B cell (primary cell): ENCODE measurements at regions not wholly inside any gene's neighbourhood (a gene's known extent, or its start where the extent isn't known, plus 50 kb on each side); places are given as distances from the start of the nearest gene placed in this dataset.

Experiments used
- ATAC-seq: fragments of 200-7000 bp; cut with Tn5 transposase; one replicate; pipeline ENCODE4 v1.10.0; 2021; ENCODE audit warnings: low read depth, mild to moderate bottlenecking, moderate number of reproducible peaks, moderate library complexity
- CTCF ChIA-PET: fragments of 350-600 bp; sonication (Branson Sonifier 250); formaldehyde crosslinking; loops from one replicate; lab custom pipeline; 2021; ENCODE audit warnings: antibody characterized with exemption, inconsistent platforms; lab: Charles Lee
- POLR2A ChIA-PET: fragments of 350-600 bp; sonication (Branson Sonifier 250); formaldehyde crosslinking; loops from one replicate; lab custom pipeline; 2021; ENCODE audit warnings: antibody characterized with exemption; lab: Charles Lee
- DNase-seq: peaks from one replicate; pipeline ENCODE4 v3.0.0; 2013
- H2AFZ ChIP-seq: 2 replicates; pipeline ENCODE4 v1.6.1; 2012; ENCODE audit warnings: mild to moderate bottlenecking, low read depth, low read length; ENCODE audit not compliant: insufficient read depth, poor library complexity, severe bottlenecking
- H3K27ac ChIP-seq, 2 donors: 1 replicate in 1 of 2; 2 replicates in 1 of 2; pipeline ENCODE4 v1.5.1; 2012 to 2013; ENCODE audit warnings: low read length in 2 of 2, mild to moderate bottlenecking in 2 of 2, moderate library complexity in 1 of 2
- H3K27me3 ChIP-seq, 4 experiments: fragments of 200-600 bp in 1 of 4; sonication (generic) in 1 of 4; replicated peaks in 1 of 4; 1 replicate in 2 of 4; 2 replicates in 2 of 4; pipeline versions ENCODE4 v1.6.1 to v1.7.0; 2013 to 2016; ENCODE audit warnings: low read length in 3 of 4, mild to moderate bottlenecking in 2 of 4, mixed read lengths in 1 of 4, moderate library complexity in 1 of 4; ENCODE audit not compliant: insufficient read depth in 4 of 4, control insufficient read depth in 3 of 4; ENCODE audit errors: control extremely low read depth in 1 of 4
- H3K36me3 ChIP-seq, 2 experiments: replicated peaks in 1 of 2; 1 replicate in 1 of 2; 2 replicates in 1 of 2; pipeline versions ENCODE4 v1.6.1 to v1.7.1; 2013; ENCODE audit warnings: low read length in 1 of 2; ENCODE audit not compliant: insufficient read depth in 2 of 2, control insufficient read depth in 1 of 2; ENCODE audit errors: control extremely low read depth in 1 of 2, extremely low read depth in 1 of 2
- H3K4me1 ChIP-seq, 2 donors: fragments of 200-600 bp in 1 of 2; sonication (generic) in 1 of 2; 1 replicate in 1 of 2; 2 replicates in 1 of 2; pipeline versions ENCODE4 v1.5.1 to v1.6.1; 2013 to 2017; ENCODE audit warnings: low read length in 2 of 2; ENCODE audit not compliant: control insufficient read depth in 2 of 2, insufficient read depth in 2 of 2
- H3K4me2 ChIP-seq: replicated peaks from 2 replicates; pipeline ENCODE3; 2012; ENCODE audit warnings: mild to moderate bottlenecking, low read depth, low read length; ENCODE audit not compliant: poor library complexity, severe bottlenecking
- H3K4me3 ChIP-seq, 5 experiments: fragments of 200-600 bp in 1 of 5; sonication (generic) in 1 of 5; 1 replicate in 3 of 5; 2 replicates in 2 of 5; pipeline versions ENCODE4 v1.5.1 to v1.7.0; 2011 to 2016; ENCODE audit warnings: low read length in 4 of 5, mild to moderate bottlenecking in 4 of 5, low read depth in 2 of 5, control low read depth in 1 of 5, moderate library complexity in 1 of 5; ENCODE audit not compliant: insufficient read depth in 1 of 5; ENCODE audit errors: control extremely low read depth in 1 of 5, extremely low read depth in 1 of 5
- H3K79me2 ChIP-seq: fragments of 200-600 bp; sonication (generic); one replicate; pipeline ENCODE4 v1.6.0; 2016; ENCODE audit warnings: low read length; ENCODE audit not compliant: control insufficient read depth, insufficient read depth
- H3K9ac ChIP-seq: fragments of 200-600 bp; sonication (generic); 2 replicates; pipeline ENCODE4 v1.6.1; 2017; ENCODE audit warnings: mild to moderate bottlenecking, low read length, moderate library complexity
- H3K9me3 ChIP-seq, 3 donors: one replicate each; pipeline versions ENCODE4 v1.6.1 to v1.7.1; 2013; ENCODE audit warnings: low read length in 2 of 3; ENCODE audit not compliant: control insufficient read depth in 2 of 3, insufficient read depth in 1 of 3; ENCODE audit errors: control extremely low read depth in 1 of 3
- H4K20me1 ChIP-seq: 2 replicates; pipeline ENCODE4 v1.6.0; 2012; ENCODE audit warnings: mild to moderate bottlenecking, low read length; ENCODE audit not compliant: insufficient read depth, control insufficient read depth, poor library complexity, severe bottlenecking
- H3K27ac Mint-ChIP-seq: one replicate; pipeline ENCODE4 v1.8.0; 2021; ENCODE audit warnings: mixed read lengths
- H3K27me3 Mint-ChIP-seq: one replicate; pipeline ENCODE4 v1.8.0; 2021; ENCODE audit warnings: mixed read lengths
- H3K4me1 Mint-ChIP-seq: one replicate; pipeline ENCODE4 v1.8.0; 2021; ENCODE audit warnings: mixed read lengths
- H3K4me3 Mint-ChIP-seq: one replicate; pipeline ENCODE4 v1.8.0; 2021; ENCODE audit warnings: mixed read lengths
- H3K9me3 Mint-ChIP-seq: one replicate; pipeline ENCODE4 v1.8.0; 2022; ENCODE audit warnings: mixed read lengths; ENCODE audit not compliant: insufficient read depth
- EZH2 ChIP-seq: IDR thresholded peaks from 2 replicates; pipeline ENCODE4 v1.6.1; 2012; ENCODE audit warnings: borderline replicate concordance, low read depth, mild to moderate bottlenecking, moderate library complexity, low read length; ENCODE audit not compliant: insufficient read depth, poor library complexity, severe bottlenecking
- WGBS: methylation state at CpG from one replicate; pipeline ENCODE4 v1.1.5; 2013; ENCODE audit warnings: missing lambda C conversion rate; ENCODE audit not compliant: insufficient coverage; 5-methylcytosine and 5-hydroxymethylcytosine counted together
- intact Hi-C: fragments of 100-400 bp; cut with micrococcal nuclease; formaldehyde crosslinking; loops from one replicate; pipeline ENCODE4 v1.10.0; 2022
- TF ChIP-seq, protein P1 (sequence below): fragments of 200-600 bp; IDR thresholded peaks from one replicate; pipeline ENCODE4 v1.8.0; 2022; ENCODE audit warnings: antibody characterized with exemption, mild to moderate bottlenecking

DNA sequence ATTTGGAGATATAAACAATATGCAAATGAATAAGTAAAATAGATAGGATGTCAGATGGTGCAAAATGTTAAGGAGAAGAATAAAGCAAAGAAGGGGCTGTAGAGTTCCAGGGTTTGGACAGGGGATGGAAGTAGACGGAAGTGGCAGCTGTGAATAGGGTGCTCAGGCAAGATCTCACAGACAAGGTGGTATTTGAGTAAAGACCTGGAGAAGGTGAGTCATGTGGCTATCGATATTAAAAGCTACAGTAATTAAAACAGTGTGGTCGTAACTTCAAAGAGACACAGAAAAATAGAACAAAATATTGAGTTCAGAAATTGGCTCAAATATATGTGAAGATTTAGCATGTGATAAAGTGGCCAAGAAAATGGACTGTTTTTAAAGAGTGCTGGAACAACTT lies 61.3 kb upstream of the SLC38A2 start:
- DNase-seq, result no peak
- Histone ChIP-seq H3K4me3 (no peak overlapping the region), H3K27me3 (no peaks in the 10 kb centered on the region), H4K20me1 (no peaks in the 10 kb centered on the region), H3K9me3 (no peaks in the 10 kb centered on the region), H2AFZ (no peak overlapping the region), H3K36me3 (peaks cover 0 to 2% of the 10 kb centered on the region in 2 experiments), H3K4me1 (no peaks in the 10 kb centered on the region), H3K4me2 (no peak overlapping the region), H3K79me2 (no peaks in the 10 kb centered on the region), H3K9ac (no peak overlapping the region), H3K27ac (no peak overlapping the region)
- CTCF ChIA-PET, result no interaction called here
- H3K27me3 Mint-ChIP-seq, result no peaks in the 10 kb centered on the region
- H3K27ac Mint-ChIP-seq, result no peak overlapping the region
- no peak for ATAC-seq
- intact Hi-C loops, result no loop called here
- no peaks in the 10 kb centered on the region for H3K9me3 Mint-ChIP-seq
- peaks cover 8% of the 10 kb centered on the region for H3K4me1 Mint-ChIP-seq
- 100% methylated on average over 1 of the region's 3 CpGs for WGBS
- POLR2A ChIA-PET, result no interaction called here
- TF ChIP-seq EZH2, result no peak
- TF ChIP-seq, protein P1, sequence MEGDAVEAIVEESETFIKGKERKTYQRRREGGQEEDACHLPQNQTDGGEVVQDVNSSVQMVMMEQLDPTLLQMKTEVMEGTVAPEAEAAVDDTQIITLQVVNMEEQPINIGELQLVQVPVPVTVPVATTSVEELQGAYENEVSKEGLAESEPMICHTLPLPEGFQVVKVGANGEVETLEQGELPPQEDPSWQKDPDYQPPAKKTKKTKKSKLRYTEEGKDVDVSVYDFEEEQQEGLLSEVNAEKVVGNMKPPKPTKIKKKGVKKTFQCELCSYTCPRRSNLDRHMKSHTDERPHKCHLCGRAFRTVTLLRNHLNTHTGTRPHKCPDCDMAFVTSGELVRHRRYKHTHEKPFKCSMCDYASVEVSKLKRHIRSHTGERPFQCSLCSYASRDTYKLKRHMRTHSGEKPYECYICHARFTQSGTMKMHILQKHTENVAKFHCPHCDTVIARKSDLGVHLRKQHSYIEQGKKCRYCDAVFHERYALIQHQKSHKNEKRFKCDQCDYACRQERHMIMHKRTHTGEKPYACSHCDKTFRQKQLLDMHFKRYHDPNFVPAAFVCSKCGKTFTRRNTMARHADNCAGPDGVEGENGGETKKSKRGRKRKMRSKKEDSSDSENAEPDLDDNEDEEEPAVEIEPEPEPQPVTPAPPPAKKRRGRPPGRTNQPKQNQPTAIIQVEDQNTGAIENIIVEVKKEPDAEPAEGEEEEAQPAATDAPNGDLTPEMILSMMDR, result no peak
- H3K4me3 Mint-ChIP-seq, result no peak overlapping the region

DNA sequence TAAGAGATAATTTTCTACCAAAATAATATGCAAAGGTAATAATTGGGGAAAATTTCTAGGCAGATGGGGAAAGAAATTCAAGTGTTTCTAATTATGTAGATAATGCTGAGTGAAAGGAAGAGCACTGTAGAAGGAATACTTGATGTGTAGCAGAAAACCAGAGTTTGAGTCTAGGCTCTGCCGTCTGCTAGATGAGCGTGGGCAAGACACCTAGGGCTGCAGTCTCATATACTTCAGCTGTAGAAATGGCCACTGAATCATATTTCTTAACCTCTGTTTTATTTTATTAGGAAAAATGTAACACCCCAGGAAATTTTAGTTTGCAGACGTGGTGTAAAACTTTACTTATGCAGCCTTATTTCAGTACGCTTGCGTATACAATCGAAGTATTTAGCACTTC lies 59.8 kb upstream of the SLC38A2 start:
- WGBS, result 100% methylated on average over 1 of the region's 6 CpGs
- DNase-seq, result no peak
- peaks cover under 1 to 2% of the 10 kb centered on the region in 2 experiments for H3K36me3 ChIP-seq
- Mint-ChIP-seq H3K4me3 (no peak overlapping the region), H3K9me3 (no peaks in the 10 kb centered on the region), H3K4me1 (peaks cover 8% of the 10 kb centered on the region), H3K27ac (no peak overlapping the region), H3K27me3 (no peaks in the 10 kb centered on the region)
- H2AFZ ChIP-seq, result no peak overlapping the region
- H3K9ac ChIP-seq, result no peak overlapping the region
- H3K27ac ChIP-seq, result no peak overlapping the region
- H3K4me2 ChIP-seq, result no peak overlapping the region
- intact Hi-C loops, result no loop called here
- no peaks in the 10 kb centered on the region for H3K79me2 ChIP-seq
- TF ChIP-seq, protein P1, result no peak
- TF ChIP-seq EZH2, result no peak
- no peak overlapping the region for H3K4me3 ChIP-seq
- no peaks in the 10 kb centered on the region for H3K9me3 ChIP-seq
- no peaks in the 10 kb centered on the region for H3K27me3 ChIP-seq
- ChIA-PET POLR2A (no interaction called here), CTCF (interaction anchor here (0.9 kb wide), 1 partner anchor 40 kb away, joined by 3 read pairs; no protein-coding TSS in a partner anchor)
- no peaks in the 10 kb centered on the region for H3K4me1 ChIP-seq
- H4K20me1 ChIP-seq, result no peaks in the 10 kb centered on the region
- no peak for ATAC-seq
